GM18870 (cell line): ENCODE measurements at regions not wholly inside any gene's neighbourhood (a gene's known extent, or its start where the extent isn't known, plus 50 kb on each side); places are given as distances from the start of the nearest gene placed in this dataset.

Experiments
- ATAC-seq: cut with Tn5 transposase; IDR thresholded peaks from one replicate; pipeline ENCODE4 v1.9.1; 2021; ENCODE audit warnings: moderate library complexity; ENCODE audit not compliant: unreplicated experiment

GRCh38 chr15:77541421-77542181 is 91.1 kb downstream of the LINGO1 start:
- ATAC-seq: no peak

- no peak for ATAC-seq
Measured at GRCh38 chr15:77540312-77541060, 92.2 kb downstream of the LINGO1 start.

- ATAC-seq: no peak
Measured at GRCh38 chr15:77538793-77539497, 93.8 kb downstream of the LINGO1 start.

GRCh38 chr15:77538027-77538451 is 94.7 kb downstream of the LINGO1 start:
- peak; percentile 53 for ATAC-seq

GRCh38 chr15:77537006-77537405 is 95.7 kb downstream of the LINGO1 start:
- no peak for ATAC-seq

GRCh38 chr15:77535845-77536244 is 96.9 kb downstream of the LINGO1 start:
- no peak for ATAC-seq
